IMR-90 (cell line): ENCODE measurements at regions not wholly inside any gene's neighbourhood (a gene's known extent, or its start where the extent isn't known, plus 50 kb on each side); places are given as distances from the start of the nearest gene placed in this dataset.

Experiments
- ATAC-seq: fragments of 200-7000 bp; cut with Tn5 transposase; 2 replicates; pipeline ENCODE4 v1.9.1; 2020; ENCODE audit warnings: low read depth, mild to moderate bottlenecking, moderate library complexity
- BruUV-seq: library from RNA; stranded (reverse); fragments of 400-500 nt; replicated peaks from 2 replicates; lab custom pipeline; 2021; lab: Mats Ljungman, UMichigan
- CTCF ChIA-PET: fragments of 300-600 bp; formaldehyde crosslinking; extraction: SDS; loops from one replicate; lab custom pipeline; 2021; ENCODE audit warnings: antibody characterized with exemption; lab: Yijun Ruan, JAX
- POLR2A ChIA-PET: fragments of 300-600 bp; sonication (Branson Sonifier 250); formaldehyde crosslinking; loops from one replicate; lab custom pipeline; 2022; ENCODE audit warnings: antibody characterized with exemption; ENCODE audit not compliant: unreplicated experiment; lab: Charles Lee
- DNase-seq: peaks from one replicate; pipeline ENCODE4 v3.0.0; 2013
- H2AFZ ChIP-seq: replicated peaks from 2 replicates; pipeline ENCODE3; 2013; ENCODE audit warnings: low read length, mild to moderate bottlenecking; ENCODE audit not compliant: poor library complexity
- H2AK5ac ChIP-seq: 2 replicates; pipeline ENCODE4 v1.6.1; 2013; ENCODE audit warnings: low read depth, low read length, inconsistent platforms
- H2AK9ac ChIP-seq: replicated peaks from 2 replicates; pipeline ENCODE3; 2013; ENCODE audit warnings: mild to moderate bottlenecking, low read depth, low read length, moderate library complexity; ENCODE audit not compliant: poor library complexity
- H2BK120ac ChIP-seq: 2 replicates; pipeline ENCODE4 v1.6.1; 2013; ENCODE audit warnings: low read depth, low read length, inconsistent platforms
- H2BK15ac ChIP-seq: 3 replicates; pipeline ENCODE4 v1.6.1; 2013; ENCODE audit warnings: low read depth, low read length, inconsistent platforms
- H2BK20ac ChIP-seq: 2 replicates; pipeline ENCODE4 v1.6.1; 2013; ENCODE audit warnings: low read depth, mild to moderate bottlenecking, inconsistent platforms, low read length, moderate library complexity
- H2BK5ac ChIP-seq: 2 replicates; pipeline ENCODE4 v1.6.1; 2013; ENCODE audit warnings: mild to moderate bottlenecking, low read depth, low read length, inconsistent platforms; ENCODE audit not compliant: poor library complexity, severe bottlenecking
- H3K14ac ChIP-seq: replicated peaks from 2 replicates; pipeline ENCODE4 v1.6.1; 2013; ENCODE audit warnings: low read depth, low read length, inconsistent platforms
- H3K18ac ChIP-seq: 2 replicates; pipeline ENCODE4 v1.6.1; 2013; ENCODE audit warnings: low read depth, low read length, control low read depth
- H3K23ac ChIP-seq: 2 replicates; pipeline ENCODE4 v1.6.1; 2013; ENCODE audit warnings: low read depth, low read length, inconsistent platforms
- H3K27ac ChIP-seq: 2 replicates; pipeline ENCODE4 v1.5.1; 2013; ENCODE audit warnings: mild to moderate bottlenecking, control low read depth, low read length; ENCODE audit not compliant: insufficient read depth
- H3K27me3 ChIP-seq: 2 replicates; pipeline ENCODE4 v1.6.1; 2013; ENCODE audit warnings: low read length; ENCODE audit not compliant: control insufficient read depth, insufficient read depth
- H3K36me3 ChIP-seq: 2 replicates; pipeline ENCODE4 v1.6.1; 2013; ENCODE audit warnings: low read length, mixed read lengths; ENCODE audit not compliant: control insufficient read depth, insufficient read depth
- H3K4ac ChIP-seq: 2 replicates; pipeline ENCODE4 v1.6.1; 2013; ENCODE audit warnings: low read depth, low read length, inconsistent platforms
- H3K4me1 ChIP-seq: 2 replicates; pipeline ENCODE4 v1.6.1; 2013; ENCODE audit warnings: low read length, mixed read lengths; ENCODE audit not compliant: control insufficient read depth, insufficient read depth
- H3K4me2 ChIP-seq: 2 replicates; pipeline ENCODE4 v1.6.1; 2013; ENCODE audit warnings: low read depth, mild to moderate bottlenecking, control low read depth, low read length, moderate library complexity
- H3K4me3 ChIP-seq: 2 replicates; pipeline ENCODE4 v1.5.1; 2013; ENCODE audit warnings: low read depth, mild to moderate bottlenecking, control low read depth, low read length, moderate library complexity; ENCODE audit not compliant: insufficient read depth
- H3K56ac ChIP-seq: 2 replicates; pipeline ENCODE4 v1.6.1; 2013; ENCODE audit warnings: low read length, inconsistent platforms; ENCODE audit not compliant: insufficient read depth; ENCODE audit errors: extremely low read depth
- H3K79me1 ChIP-seq, 2 experiments: 2 replicates each; pipeline ENCODE4 v1.6.1; 2013; ENCODE audit warnings: low read length in 2 of 2, inconsistent platforms in 1 of 2, low read depth in 1 of 2
- H3K9ac ChIP-seq: 2 replicates; pipeline ENCODE4 v1.6.1; 2013; ENCODE audit warnings: low read depth, low read length, control low read depth
- H3K9me1 ChIP-seq: 2 replicates; pipeline ENCODE4 v1.6.1; 2013; ENCODE audit warnings: low read length, inconsistent platforms; ENCODE audit not compliant: insufficient read depth
- H3K9me3 ChIP-seq: 2 replicates; pipeline ENCODE4 v1.6.1; 2013; ENCODE audit warnings: low read length; ENCODE audit not compliant: control insufficient read depth, insufficient read depth
- H4K20me1 ChIP-seq: 2 replicates; pipeline ENCODE4 v1.6.1; 2013; ENCODE audit warnings: low read length, inconsistent platforms; ENCODE audit not compliant: insufficient read depth
- H4K5ac ChIP-seq: 2 replicates; pipeline ENCODE4 v1.6.1; 2013; ENCODE audit warnings: mild to moderate bottlenecking, low read depth, low read length, control low read depth
- H4K8ac ChIP-seq, 2 experiments: 2 replicates each; pipeline ENCODE4 v1.6.1; 2013; ENCODE audit warnings: low read depth in 2 of 2, low read length in 2 of 2, control low read depth in 1 of 2, inconsistent platforms in 1 of 2
- H4K91ac ChIP-seq: 2 replicates; pipeline ENCODE4 v1.6.1; 2013; ENCODE audit warnings: low read depth, low read length, inconsistent platforms; ENCODE audit not compliant: insufficient read depth
- BHLHE40 ChIP-seq: fragments of 150-350 bp; IDR thresholded peaks from 2 replicates; pipeline ENCODE4 v1.6.1; 2016; ENCODE audit warnings: mild to moderate bottlenecking, low read depth, low read length
- MXI1 ChIP-seq: IDR thresholded peaks from 2 replicates; pipeline ENCODE4 v1.6.1; 2012; ENCODE audit warnings: low read depth, mild to moderate bottlenecking, low read length, moderate library complexity, borderline replicate concordance
- WGBS, 2 experiments: methylation state at CpG; one replicate each; pipeline versions ENCODE4 v1.1.5 to v1.1.7; 2013; ENCODE audit warnings: missing lambda C conversion rate in 2 of 2; ENCODE audit not compliant: insufficient read length in 1 of 2; ENCODE audit errors: extremely low coverage in 2 of 2; 5-methylcytosine and 5-hydroxymethylcytosine counted together
- dilution Hi-C: fragments of 300-500 bp; cut with HindIII; formaldehyde crosslinking; loops from one replicate; pipeline ENCODE4 v1.14.3; 2018; ENCODE audit warnings: low sequenced_read_pairs; ENCODE audit not compliant: unreplicated experiment
- in situ Hi-C: fragments of 300-500 bp; cut with MboI; formaldehyde crosslinking; loops from 3 replicates; pipeline ENCODE4 v1.14.3; 2019; ENCODE audit warnings: low sequenced_read_pairs, inconsistent platforms, mixed read lengths
- intact Hi-C: fragments of 100-400 bp; cut with micrococcal nuclease; formaldehyde crosslinking; loops from 2 replicates; pipeline ENCODE4 v1.10.0; 2022

- H3K27ac ChIP-seq = no peak overlapping the region
- dilution Hi-C loops = no loop called here
- no peak overlapping the region for H4K5ac ChIP-seq
- no peak overlapping the region for H2BK120ac ChIP-seq
- H3K56ac ChIP-seq = no peak overlapping the region
- H3K4me2 ChIP-seq = no peak overlapping the region
- H3K9me3 ChIP-seq = no peaks in the 10 kb centered on the region
- CTCF ChIA-PET = no interaction called here
- H4K8ac ChIP-seq = no peak overlapping the region
- no peak for DNase-seq
- no peak overlapping the region for H2AK5ac ChIP-seq
- H3K4me1 ChIP-seq = no peaks in the 10 kb centered on the region
- no peak overlapping the region for H3K18ac ChIP-seq
- no TSS peak for BruUV-seq
- H3K4ac ChIP-seq = no peak overlapping the region
- H4K91ac ChIP-seq = no peak overlapping the region
- no peak for TF ChIP-seq MXI1
- TF ChIP-seq BHLHE40 = no peak
- no peak overlapping the region for H3K14ac ChIP-seq
- no peak overlapping the region for H3K23ac ChIP-seq
- H2AK9ac ChIP-seq = no peak overlapping the region
- H3K79me1 ChIP-seq = no peaks in the 10 kb centered on the region
- no peak overlapping the region for H3K4me3 ChIP-seq
- H2BK5ac ChIP-seq = no peak overlapping the region
- 67% methylated on average over 2 of the region's 2 CpGs; no CpG with 5 or more reads in 1 of the 2 experiments for WGBS, 2 experiments
- POLR2A ChIA-PET = no interaction called here
- no peaks in the 10 kb centered on the region for H4K20me1 ChIP-seq
- intact Hi-C loops = loop anchor here (5.0 kb wide), 1 partner anchor 102 kb away; no protein-coding TSS in a partner anchor
- no peak overlapping the region for H2BK15ac ChIP-seq
- no peak for ATAC-seq
- no peak overlapping the region for H2BK20ac ChIP-seq
- no peaks in the 10 kb centered on the region for H3K36me3 ChIP-seq
- no peaks in the 10 kb centered on the region for H3K9me1 ChIP-seq
- H3K27me3 ChIP-seq = no peaks in the 10 kb centered on the region
- H3K9ac ChIP-seq = no peak overlapping the region
- no peak overlapping the region for H2AFZ ChIP-seq
- in situ Hi-C loops = no loop called here
Measured at GRCh38 chr2:176969642-176970359, 242.8 kb upstream of the HNRNPA3 start.
